ENCODE measurements at regions not wholly inside any gene's neighbourhood (a gene's known extent, or its start where the extent isn't known, plus 50 kb on each side); places are given as distances from the start of the nearest gene placed in this dataset.

DNA sequence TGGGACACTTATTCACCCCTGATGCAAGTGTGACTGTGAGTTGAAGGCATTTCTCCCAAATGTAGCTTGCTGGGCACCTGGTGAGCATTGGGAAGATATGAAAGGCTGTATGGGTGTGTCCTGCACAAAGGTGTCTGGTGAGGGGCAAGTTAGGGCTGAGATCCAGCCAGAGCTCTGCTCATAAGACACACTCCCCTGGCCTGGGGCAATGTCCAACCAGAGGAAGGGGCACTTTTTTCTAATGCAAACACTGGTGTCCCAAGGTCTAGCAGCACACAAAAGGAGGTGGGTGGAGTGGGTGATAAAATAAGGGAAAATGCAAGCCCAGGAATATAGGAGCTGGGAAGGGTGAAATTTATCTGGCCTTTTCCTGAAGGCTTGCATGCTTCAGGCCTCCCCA is 57.0 kb upstream of the TRABD2B start:
- DNase-seq = no peak

GRCh38 chr1:48052923-48053291 is 55.7 kb upstream of the TRABD2B start:
- no peak for DNase-seq

- DNase-seq = no peak
Observed at GRCh38 chr1:48051466-48052126, 54.4 kb upstream of the TRABD2B start.

GRCh38 chr1:48049823-48050535 is 52.8 kb upstream of the TRABD2B start:
- DNase-seq = no peak

GRCh38 chr1:48048980-48049379 is 51.8 kb upstream of the TRABD2B start:
- DNase-seq = no peak

DNA sequence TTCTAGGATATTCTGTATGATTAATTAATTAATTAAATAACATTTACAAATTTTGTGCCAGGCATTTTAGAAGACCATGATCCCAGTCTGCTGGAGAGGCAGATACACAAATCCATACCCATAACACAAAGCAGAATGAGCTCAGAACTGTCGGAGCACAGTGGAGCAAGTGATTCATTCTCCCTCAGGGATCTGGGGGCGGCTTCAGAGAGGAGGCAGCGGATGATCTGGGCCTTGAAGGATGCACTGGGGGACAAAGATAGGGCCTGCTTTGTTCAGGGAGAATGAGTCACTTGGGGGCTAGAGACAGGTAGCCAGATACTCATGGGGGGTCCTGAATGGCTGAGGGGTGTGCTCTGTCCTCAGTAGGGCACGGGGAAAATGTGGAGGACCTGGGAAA is 50.9 kb upstream of the TRABD2B start:
- no peak for DNase-seq

DNA sequence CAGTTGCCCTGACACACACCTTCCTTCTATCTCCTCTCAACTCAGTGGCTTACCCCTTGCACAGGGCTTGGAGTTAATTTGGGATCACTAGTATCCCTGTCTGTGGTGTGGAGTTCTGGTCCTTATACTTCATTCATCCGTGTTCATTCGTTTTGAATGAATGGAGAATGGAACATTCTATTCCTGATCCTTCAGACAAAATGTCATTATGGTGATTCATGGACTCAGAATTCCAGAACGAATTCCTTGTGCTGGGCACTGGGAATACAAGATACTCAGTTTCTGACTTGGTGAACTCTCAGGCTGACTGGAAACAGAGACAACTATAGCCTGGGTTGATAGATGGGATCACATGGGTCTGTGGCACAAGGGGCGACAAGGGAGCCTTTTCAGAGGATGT is 49.9 kb upstream of the TRABD2B start:
- no peak for DNase-seq
